ENCODE measurements at regions not wholly inside any gene's neighbourhood (a gene's known extent, or its start where the extent isn't known, plus 50 kb on each side); places are given as distances from the start of the nearest gene placed in this dataset.

DNA sequence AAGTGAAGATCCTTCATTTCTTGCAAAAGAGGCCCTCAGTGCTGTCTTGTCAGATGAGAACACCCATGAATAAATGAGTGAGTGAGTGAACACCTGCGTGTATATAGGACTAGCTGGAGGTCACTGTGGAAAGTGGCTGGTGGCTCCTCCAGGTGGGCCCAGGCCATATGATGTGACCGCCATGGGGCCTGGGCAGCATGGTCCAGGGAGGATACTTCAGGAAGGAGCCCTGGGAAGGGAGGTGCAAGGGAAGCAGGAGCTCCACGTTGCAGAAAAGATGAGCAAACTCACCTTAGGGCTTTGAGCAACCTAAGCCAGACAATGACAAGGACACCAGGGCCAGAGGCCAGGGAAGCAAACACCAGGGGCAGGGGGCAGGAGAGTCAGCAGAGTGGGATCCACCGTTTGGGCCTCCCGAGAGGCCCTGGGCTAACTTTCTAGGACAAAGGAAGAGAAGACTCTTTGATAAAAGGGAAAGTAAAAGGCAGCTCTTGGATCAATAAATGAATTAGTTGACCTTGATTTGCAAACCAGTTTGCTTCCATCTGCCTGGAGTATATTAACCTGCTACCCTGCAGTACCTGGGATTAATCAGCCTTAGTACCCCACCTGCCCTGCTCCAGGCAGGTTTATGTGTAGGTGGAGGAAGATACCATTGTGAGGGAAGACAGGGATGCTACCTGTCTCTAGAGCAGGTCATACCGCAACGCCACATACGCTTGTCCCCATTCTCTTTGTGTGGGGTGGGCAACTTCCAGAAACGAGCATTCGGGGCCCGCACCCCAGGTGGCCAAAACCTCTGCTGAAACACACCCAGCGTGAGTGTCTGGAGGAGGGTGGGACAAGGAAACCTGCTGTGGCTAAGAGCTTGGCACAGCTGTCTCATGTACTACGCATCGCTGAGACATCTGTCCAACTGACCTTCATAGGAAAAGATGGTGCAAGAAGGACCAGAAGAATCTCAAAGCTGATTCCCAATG is 51.4 kb upstream of the OLFM1 start:
- Histone ChIP-seq H3K4me1 (no peaks in the 10 kb centered on the region), H3K36me3 (no peaks in the 10 kb centered on the region), H3K27me3 (peaks cover 70% of the 10 kb centered on the region), H3K9me3 (no peaks in the 10 kb centered on the region), H3K27ac (no peak overlapping the region), H3K4me3 (no peak overlapping the region)
- no peak for ATAC-seq
- 74 to 83% methylated on average over 3 to 9 of the region's 14 CpGs for WGBS, 2 donors (ENCODE audit: low coverage in 1 of 2)
- TF ChIP-seq, protein P1, sequence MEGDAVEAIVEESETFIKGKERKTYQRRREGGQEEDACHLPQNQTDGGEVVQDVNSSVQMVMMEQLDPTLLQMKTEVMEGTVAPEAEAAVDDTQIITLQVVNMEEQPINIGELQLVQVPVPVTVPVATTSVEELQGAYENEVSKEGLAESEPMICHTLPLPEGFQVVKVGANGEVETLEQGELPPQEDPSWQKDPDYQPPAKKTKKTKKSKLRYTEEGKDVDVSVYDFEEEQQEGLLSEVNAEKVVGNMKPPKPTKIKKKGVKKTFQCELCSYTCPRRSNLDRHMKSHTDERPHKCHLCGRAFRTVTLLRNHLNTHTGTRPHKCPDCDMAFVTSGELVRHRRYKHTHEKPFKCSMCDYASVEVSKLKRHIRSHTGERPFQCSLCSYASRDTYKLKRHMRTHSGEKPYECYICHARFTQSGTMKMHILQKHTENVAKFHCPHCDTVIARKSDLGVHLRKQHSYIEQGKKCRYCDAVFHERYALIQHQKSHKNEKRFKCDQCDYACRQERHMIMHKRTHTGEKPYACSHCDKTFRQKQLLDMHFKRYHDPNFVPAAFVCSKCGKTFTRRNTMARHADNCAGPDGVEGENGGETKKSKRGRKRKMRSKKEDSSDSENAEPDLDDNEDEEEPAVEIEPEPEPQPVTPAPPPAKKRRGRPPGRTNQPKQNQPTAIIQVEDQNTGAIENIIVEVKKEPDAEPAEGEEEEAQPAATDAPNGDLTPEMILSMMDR (IDR thresholded peaks at IDR 0.05) = no peak
- TF ChIP-seq EP300 (IDR thresholded peaks at IDR 0.05) (no peak), POLR2A (IDR thresholded peaks at IDR 0.05) (no peak), POLR2AphosphoS5 (IDR thresholded peaks at IDR 0.05) (no peak)

- 60 to 73% methylated on average over 1 to 3 of the region's 9 CpGs for WGBS, 2 donors (ENCODE audit: low coverage in 1 of 2)
- no peak overlapping the region for H3K4me3 ChIP-seq
- no peak for ATAC-seq
- H3K4me1 ChIP-seq = no peaks in the 10 kb centered on the region
- H3K27ac ChIP-seq = no peak overlapping the region
- H3K36me3 ChIP-seq = no peaks in the 10 kb centered on the region
- TF ChIP-seq EP300 (IDR thresholded peaks at IDR 0.05) = no peak
- TF ChIP-seq, protein P1 (IDR thresholded peaks at IDR 0.05) = no peak
- no peak for TF ChIP-seq POLR2A (IDR thresholded peaks at IDR 0.05)
- peaks cover 66% of the 10 kb centered on the region for H3K27me3 ChIP-seq
- H3K9me3 ChIP-seq = no peaks in the 10 kb centered on the region
These were observed 50.5 kb upstream of the OLFM1 start for GRCh38 chr9:135036861-135037465.

GRCh38 chr9:135037521-135038250 is 49.8 kb upstream of the OLFM1 start:
- Histone ChIP-seq H3K27ac (no peak overlapping the region), H3K4me3 (no peak overlapping the region), H3K27me3 (peaks cover 62% of the 10 kb centered on the region), H3K4me1 (no peaks in the 10 kb centered on the region), H3K9me3 (no peaks in the 10 kb centered on the region), H3K36me3 (no peaks in the 10 kb centered on the region)
- 70 to 81% methylated on average over 6 to 9 of the region's 20 CpGs for WGBS, 2 donors (ENCODE audit: low coverage in 1 of 2)
- no peak for ATAC-seq
- TF ChIP-seq, protein P1 (IDR thresholded peaks at IDR 0.05) = no peak
- TF ChIP-seq POLR2A (IDR thresholded peaks at IDR 0.05) (no peak), POLR2AphosphoS5 (IDR thresholded peaks at IDR 0.05) (no peak), EP300 (IDR thresholded peaks at IDR 0.05) (no peak)
